Stimulated activated CD4-positive, alpha-beta T cell treated with anti-CD3 and anti-CD28 coated beads, Interleukin-1b, Interleukin-23, amount 100 ng/mL, for 4 hours (primary cell): ENCODE measurements at regions not wholly inside any gene's neighbourhood (a gene's known extent, or its start where the extent isn't known, plus 50 kb on each side); places are given as distances from the start of the nearest gene placed in this dataset.

Experiments used
- DNase-seq, 2 donors: peaks; one replicate each; pipeline ENCODE4 v3.0.0-alpha.2; 2020; ENCODE audit warnings: low read depth in 2 of 2

DNA sequence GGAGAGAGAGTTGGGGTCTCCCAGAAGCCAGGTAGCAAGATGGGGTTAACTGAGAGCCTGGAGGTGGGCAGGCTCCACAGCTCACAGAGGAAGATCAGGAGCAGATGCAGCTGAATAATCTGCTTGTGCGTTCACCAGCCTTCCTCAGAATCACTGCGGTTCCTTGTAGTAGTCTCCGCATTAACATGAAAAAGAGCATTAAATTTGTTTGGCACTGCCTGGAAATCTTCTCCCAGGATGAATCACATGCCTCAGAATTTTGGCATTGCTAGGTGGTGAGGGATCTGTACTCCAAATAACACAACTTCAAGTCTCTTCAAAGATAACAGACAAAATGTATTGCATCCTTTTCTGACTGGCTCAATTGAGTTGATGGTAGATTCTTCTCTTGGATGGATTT, 700.6 kb upstream of the ARRDC4 start:
- DNase-seq = no peak

DNA sequence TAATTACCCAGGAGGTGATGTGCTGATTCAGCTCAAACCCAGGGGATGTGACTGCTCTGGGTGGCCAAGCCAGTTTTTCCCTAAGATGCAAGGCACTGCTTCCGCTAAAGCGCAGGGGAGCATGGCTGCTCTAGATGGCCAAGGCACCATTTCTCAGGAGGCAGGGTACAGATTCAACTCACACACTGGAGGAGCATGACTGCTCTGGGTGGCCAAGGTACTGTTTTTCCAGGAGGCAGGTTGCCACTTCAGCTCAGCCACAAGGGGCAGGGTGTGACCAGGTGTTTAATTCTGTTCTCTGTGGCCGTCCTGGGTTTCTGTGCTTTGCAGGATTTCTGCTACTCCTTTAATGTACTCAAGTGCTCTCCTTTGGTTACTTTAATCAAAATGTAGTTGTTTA, 659.3 kb upstream of the ARRDC4 start:
- no peak for DNase-seq

- no peak for DNase-seq
Measured at GRCh38 chr15:97316362-97316761, 644.1 kb upstream of the ARRDC4 start.

DNA sequence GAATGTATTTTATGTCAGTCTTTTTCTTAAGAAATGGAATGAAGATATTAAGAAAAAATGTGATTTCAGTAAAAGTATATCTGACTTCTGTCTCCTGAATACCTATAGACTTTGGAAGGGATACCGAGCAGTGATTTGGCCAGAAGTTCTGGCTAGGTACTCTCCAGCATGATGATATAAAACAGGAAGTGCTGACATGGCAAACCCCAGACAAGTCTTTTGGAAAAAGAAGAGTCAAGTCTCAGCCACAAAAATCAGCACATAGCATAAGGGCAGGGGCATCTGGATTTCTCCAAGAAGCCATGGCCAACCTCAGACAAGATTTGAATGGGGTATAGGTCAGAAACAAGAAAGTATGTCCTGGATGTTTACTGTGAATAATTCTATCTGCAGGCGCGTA, 643.3 kb upstream of the ARRDC4 start:
- DNase-seq = no peak

DNA sequence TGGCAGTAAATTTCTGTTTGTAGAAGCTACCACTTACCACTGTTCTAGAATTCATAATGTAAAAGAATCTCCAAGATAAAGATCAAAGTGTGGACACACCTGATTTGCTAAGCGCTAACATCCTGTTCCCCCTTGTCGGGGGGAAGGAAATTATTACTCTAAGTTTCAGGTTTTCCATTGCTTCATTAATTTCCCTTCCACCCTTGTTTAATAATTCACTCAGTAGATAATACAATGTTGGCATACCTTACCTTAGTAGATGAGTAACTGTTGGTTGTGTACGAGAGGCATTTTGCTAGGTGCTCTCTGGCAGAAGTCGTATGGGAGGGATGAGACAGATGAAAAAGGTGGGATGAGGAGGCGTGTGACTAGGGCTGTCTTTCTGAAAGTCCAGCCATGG, 641.2 kb upstream of the ARRDC4 start:
- DNase-seq = no peak

- DNase-seq = no peak
Measured at GRCh38 chr15:97346221-97346620, 614.3 kb upstream of the ARRDC4 start.

GRCh38 chr15:97350813-97351212, 609.7 kb upstream of the ARRDC4 start:
- no peak for DNase-seq

DNA sequence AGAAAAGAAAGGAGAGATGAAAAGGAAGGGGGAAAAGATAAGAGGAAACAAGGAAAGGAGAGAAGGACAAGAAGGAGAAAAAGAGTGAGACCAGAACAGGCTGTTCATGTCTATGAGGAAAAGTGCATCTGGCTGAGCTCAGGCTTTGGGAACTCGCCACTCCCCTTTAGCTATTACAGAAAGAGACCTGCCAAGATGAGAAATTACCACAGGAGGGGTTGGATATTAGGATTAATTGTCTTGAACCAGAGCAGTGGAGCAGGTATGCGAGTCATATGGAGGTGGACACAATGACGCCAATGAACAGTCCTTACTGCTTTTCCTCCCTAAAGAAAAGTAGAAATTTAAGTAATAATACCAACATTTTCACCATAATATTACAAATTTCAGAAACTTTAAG, 577.0 kb upstream of the ARRDC4 start:
- no peak for DNase-seq

GRCh38 chr15:97386940-97387339, 573.6 kb upstream of the ARRDC4 start:
- DNase-seq = no peak

GRCh38 chr15:97401195-97401594, 559.3 kb upstream of the ARRDC4 start:
- DNase-seq = no peak

- no peak for DNase-seq
Measured at GRCh38 chr15:97401970-97402369, 558.5 kb upstream of the ARRDC4 start.

- no peak for DNase-seq
Measured at GRCh38 chr15:97406841-97407240, 553.7 kb upstream of the ARRDC4 start.

DNA sequence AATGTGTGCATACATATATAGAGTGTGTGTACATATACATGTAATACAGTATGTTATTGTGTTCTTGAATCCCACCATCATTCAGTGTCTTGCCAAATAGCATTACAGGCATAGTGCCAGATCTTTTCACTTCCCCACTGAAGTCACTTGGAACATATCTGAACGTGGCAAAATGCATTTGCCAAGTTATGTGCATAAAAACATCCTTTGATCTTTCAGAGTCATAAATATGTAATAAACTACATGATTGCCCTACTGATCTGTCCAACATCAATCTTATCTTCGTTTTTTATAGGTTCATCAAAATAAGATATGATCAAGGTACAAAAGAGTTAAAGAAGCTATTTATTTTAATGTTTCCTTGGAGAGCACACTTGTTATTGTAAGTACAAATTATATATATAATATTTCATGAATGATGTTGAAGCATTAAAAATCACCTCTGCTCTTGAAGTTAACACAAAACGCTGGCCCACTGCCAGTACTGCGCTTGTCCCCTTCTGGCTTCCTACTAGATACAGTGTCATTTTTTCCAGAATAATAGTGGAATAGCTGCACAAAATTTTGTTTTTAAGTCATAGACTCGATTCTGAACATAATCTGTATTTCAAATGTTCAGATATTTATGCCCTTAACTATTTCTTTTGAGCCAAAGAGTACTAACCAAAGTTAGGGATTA, 549.5 kb upstream of the ARRDC4 start:
- DNase-seq = no peak

DNA sequence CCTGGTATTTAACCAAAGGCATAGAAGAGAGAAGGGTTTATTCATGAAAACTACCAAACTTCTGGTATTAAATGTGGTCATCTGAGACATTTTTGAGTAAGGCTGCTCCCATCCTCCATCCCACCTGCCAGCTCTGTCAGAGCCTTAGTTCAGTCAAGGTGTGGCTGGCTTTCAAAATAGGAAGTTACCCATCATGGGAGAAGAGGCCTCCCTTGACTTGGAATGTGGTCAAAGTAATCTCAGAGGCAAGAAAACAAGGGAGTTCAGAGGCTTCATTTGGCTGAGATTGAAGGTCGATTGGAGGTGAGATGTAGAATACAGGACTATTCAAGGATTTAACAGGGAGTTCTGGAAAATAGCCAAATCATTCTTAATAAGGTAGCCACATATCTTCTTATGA, 540.4 kb upstream of the ARRDC4 start:
- DNase-seq = no peak

- no peak for DNase-seq
Measured at GRCh38 chr15:97425596-97425995, 534.9 kb upstream of the ARRDC4 start.

DNA sequence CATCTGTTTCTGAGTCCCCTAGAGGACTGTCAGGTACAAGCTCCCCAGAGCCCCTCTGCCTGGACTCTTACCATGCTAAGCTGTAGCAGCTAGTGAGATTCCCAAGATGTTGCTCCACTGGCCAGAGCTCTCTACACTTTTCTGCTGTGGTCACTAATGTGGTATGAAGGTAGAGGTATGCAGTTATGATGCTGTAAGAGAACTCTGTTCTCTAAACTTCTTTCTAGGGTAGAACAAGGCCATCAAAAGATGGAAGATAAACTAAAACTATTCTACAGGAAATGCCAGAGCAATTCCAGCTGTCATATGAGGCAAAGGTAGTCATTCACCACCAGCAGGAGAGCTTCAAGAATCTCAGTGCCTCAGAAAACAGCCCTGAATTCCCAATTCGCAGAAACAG, 517.4 kb upstream of the ARRDC4 start:
- DNase-seq = no peak

GRCh38 chr15:97446138-97446537, 514.4 kb upstream of the ARRDC4 start:
- no peak for DNase-seq

DNA sequence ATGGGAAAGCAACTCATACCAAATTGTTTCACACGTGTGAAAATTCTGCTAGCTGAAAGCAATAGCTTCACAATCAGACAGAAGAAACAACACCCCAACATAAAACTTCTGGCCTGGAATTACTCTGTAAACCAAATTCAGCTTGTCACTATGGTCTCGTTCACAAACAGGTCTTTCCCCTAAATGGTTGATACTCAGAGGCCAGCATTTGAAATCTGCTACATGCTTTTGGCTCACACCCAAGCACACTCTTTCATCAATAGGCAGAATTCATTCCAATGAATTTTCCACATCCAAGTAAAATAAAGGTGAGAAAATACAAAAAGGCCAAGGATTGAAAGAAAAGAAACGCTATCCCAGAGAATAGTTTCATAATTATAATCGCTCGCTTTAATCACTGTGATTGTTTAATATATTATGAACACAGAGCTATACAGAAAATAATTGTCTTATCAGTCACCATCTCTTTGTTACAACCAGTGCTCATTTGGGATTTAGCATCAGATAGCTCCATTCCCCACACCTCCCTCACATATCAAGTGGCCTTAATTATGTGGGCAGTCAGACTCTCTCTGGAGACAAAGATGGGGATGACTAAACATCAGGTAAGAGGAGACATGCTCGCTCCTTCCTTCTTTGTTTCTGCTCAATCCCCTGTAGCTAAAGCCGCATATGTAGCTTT, 503.8 kb upstream of the ARRDC4 start:
- DNase-seq = no peak

GRCh38 chr15:97457203-97457847, 503.2 kb upstream of the ARRDC4 start:
- no peak for DNase-seq

DNA sequence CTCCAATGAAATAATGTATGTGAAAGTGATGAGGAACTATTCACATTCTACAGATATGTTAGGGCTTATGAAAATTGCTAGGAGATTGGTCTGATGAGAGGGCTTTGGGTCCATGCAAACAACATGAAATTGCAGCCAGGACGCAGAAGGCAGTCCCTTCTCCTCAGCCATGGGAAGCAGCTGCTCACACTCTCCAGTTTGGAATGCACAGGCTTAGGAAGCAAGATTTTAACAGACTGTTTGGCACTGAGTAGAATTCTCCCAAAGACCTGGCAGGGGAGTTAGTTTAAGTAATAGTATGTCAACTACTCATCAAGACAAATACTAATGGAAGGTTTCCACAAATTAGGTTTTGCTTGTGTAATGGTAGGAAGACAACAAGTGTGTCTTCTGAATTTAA, 500.7 kb upstream of the ARRDC4 start:
- no peak for DNase-seq

DNA sequence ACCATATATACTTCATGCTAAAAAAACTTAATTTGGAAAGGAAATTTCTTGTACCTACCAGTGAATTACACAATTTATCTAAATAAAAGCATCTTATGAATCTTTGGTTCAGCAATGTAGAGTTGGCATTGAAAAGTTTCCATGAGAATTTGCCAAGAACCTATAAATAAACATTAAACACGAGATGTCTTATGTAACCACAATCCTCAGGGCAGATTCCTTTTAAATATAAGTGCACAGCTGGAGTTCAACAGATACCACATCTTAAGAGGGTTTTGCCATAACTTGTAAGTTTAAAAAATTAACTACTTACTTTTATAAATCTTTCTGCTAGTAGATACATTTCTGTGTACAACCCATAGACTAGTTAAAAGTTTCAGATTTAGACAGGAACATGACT, 499.3 kb upstream of the ARRDC4 start:
- no peak for DNase-seq

- no peak for DNase-seq
Measured at GRCh38 chr15:97463696-97464095, 496.8 kb upstream of the ARRDC4 start.

DNA sequence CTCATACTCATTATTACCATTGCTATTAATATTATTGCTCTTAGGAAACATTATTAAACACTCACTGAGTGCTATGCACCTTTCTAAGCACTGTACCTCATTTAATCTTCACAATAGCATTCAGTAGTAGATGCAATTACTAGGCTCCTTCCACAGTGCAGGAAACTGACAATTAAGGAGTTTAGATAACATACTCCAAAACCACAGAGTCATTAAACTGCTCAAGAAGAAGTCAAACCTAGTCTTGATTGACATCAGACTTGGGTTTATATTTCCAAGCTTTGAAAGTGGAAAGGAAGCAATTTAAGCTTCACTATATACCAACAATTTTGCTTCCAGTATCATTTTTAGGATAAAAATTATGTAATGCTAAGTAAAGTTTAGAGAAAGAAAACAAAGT, 490.1 kb upstream of the ARRDC4 start:
- no peak for DNase-seq
